WTC11 (cell line): ENCODE measurements at regions not wholly inside any gene's neighbourhood (a gene's known extent, or its start where the extent isn't known, plus 50 kb on each side); places are given as distances from the start of the nearest gene placed in this dataset.

Experiments
- ATAC-seq: fragments of 200-7000 bp; cut with Tn5 transposase; 2 replicates; pipeline ENCODE4 v1.10.0; 2021; ENCODE audit warnings: mild to moderate bottlenecking, moderate library complexity
- CTCF ChIA-PET: fragments of 300-600 bp; sonication (Branson Sonifier 250); formaldehyde crosslinking; loops from one replicate; lab custom pipeline; 2021; ENCODE audit warnings: antibody characterized with exemption; lab: Charles Lee
- POLR2A ChIA-PET: fragments of 350-600 bp; sonication (Branson Sonifier 250); formaldehyde crosslinking; loops from one replicate; lab custom pipeline; 2021; ENCODE audit warnings: antibody characterized with exemption; lab: Charles Lee
- DNase-seq: peaks from one replicate; pipeline ENCODE4 v3.0.0; 2021; ENCODE audit warnings: low spot score
- H3K27ac Mint-ChIP-seq: 2 replicates; pipeline ENCODE4 v1.8.0; 2021; ENCODE audit warnings: mixed read lengths
- H3K27me3 Mint-ChIP-seq: 2 replicates; pipeline ENCODE4 v1.8.0; 2021; ENCODE audit warnings: low read depth, mild to moderate bottlenecking, moderate library complexity, mixed read lengths
- H3K36me3 Mint-ChIP-seq: 2 replicates; pipeline ENCODE4 v1.8.0; 2021; ENCODE audit warnings: mixed read lengths
- H3K4me1 Mint-ChIP-seq: 2 replicates; pipeline ENCODE4 v1.8.0; 2022; ENCODE audit warnings: mixed read lengths
- H3K4me3 Mint-ChIP-seq: 2 replicates; pipeline ENCODE4 v1.8.0; 2021; ENCODE audit warnings: mild to moderate bottlenecking, moderate library complexity, mixed read lengths
- H3K9me3 Mint-ChIP-seq: 2 replicates; pipeline ENCODE4 v1.8.0; 2021; ENCODE audit warnings: mixed read lengths
- CDX4 ChIP-seq: fragments of 250-450 bp; sonication (Bioruptor Pico); IDR thresholded peaks from 2 replicates; pipeline ENCODE4 v1.9.0; 2021; ENCODE audit warnings: moderate library complexity, mild to moderate bottlenecking, inconsistent platforms, borderline replicate concordance
- CREM ChIP-seq: sonication (generic); formaldehyde crosslinking; IDR thresholded peaks from 2 replicates; pipeline ENCODE4 v1.8.1; 2022; ENCODE audit warnings: mild to moderate bottlenecking, missing genetic modification reagents, moderate library complexity
- E2F1 ChIP-seq: sonication (generic); formaldehyde crosslinking; IDR thresholded peaks from 2 replicates; pipeline ENCODE4 v1.8.0; 2022; ENCODE audit warnings: mild to moderate bottlenecking, missing genetic modification reagents
- E2F4 ChIP-seq: sonication (generic); formaldehyde crosslinking; IDR thresholded peaks from 2 replicates; pipeline ENCODE4 v1.8.1; 2022; ENCODE audit warnings: low read depth, mild to moderate bottlenecking, moderate library complexity, missing genetic modification reagents, borderline replicate concordance
- E2F5 ChIP-seq: sonication (generic); formaldehyde crosslinking; IDR thresholded peaks from 2 replicates; pipeline ENCODE4 v1.8.1; 2022; ENCODE audit warnings: mild to moderate bottlenecking, moderate library complexity, missing genetic modification reagents
- ELF4 ChIP-seq: sonication (generic); formaldehyde crosslinking; IDR thresholded peaks from 2 replicates; pipeline ENCODE4 v1.8.1; 2022; ENCODE audit warnings: low read depth, mild to moderate bottlenecking, moderate library complexity, missing genetic modification reagents
- EMX1 ChIP-seq: fragments of 250-450 bp; sonication (Bioruptor Pico); IDR thresholded peaks from 2 replicates; pipeline ENCODE4 v1.8.0; 2021; ENCODE audit warnings: mild to moderate bottlenecking
- FOXJ3 ChIP-seq: sonication (generic); formaldehyde crosslinking; IDR thresholded peaks from 2 replicates; pipeline ENCODE4 v1.9.0; 2021; ENCODE audit warnings: missing genetic modification reagents, mild to moderate bottlenecking, borderline replicate concordance
- FOXP4 ChIP-seq: sonication (generic); formaldehyde crosslinking; IDR thresholded peaks from 2 replicates; pipeline ENCODE4 v1.8.0; 2022; ENCODE audit warnings: mild to moderate bottlenecking, missing genetic modification reagents
- JUN ChIP-seq: sonication (generic); formaldehyde crosslinking; IDR thresholded peaks from 2 replicates; pipeline ENCODE4 v1.8.0; 2023; ENCODE audit warnings: mild to moderate bottlenecking, missing genetic modification reagents
- MLX ChIP-seq: sonication (generic); formaldehyde crosslinking; IDR thresholded peaks from 2 replicates; pipeline ENCODE4 v1.8.1; 2023; ENCODE audit warnings: mild to moderate bottlenecking, missing genetic modification reagents, moderate library complexity
- MXD4 ChIP-seq: fragments of 250-450 bp; sonication (Bioruptor Pico); IDR thresholded peaks from 2 replicates; pipeline ENCODE4 v1.8.0; 2021; ENCODE audit warnings: mild to moderate bottlenecking, moderate library complexity, borderline replicate concordance
- NFE2L1 ChIP-seq: sonication (generic); formaldehyde crosslinking; IDR thresholded peaks from 2 replicates; pipeline ENCODE4 v1.8.1; 2023; ENCODE audit warnings: missing genetic modification reagents
- NR1H2 ChIP-seq: sonication (generic); formaldehyde crosslinking; IDR thresholded peaks from 2 replicates; pipeline ENCODE4 v1.9.0; 2021; ENCODE audit warnings: mild to moderate bottlenecking, moderate library complexity, missing genetic modification reagents
- NR2C2 ChIP-seq: sonication (generic); formaldehyde crosslinking; IDR thresholded peaks from 2 replicates; pipeline ENCODE4 v1.8.0; 2022; ENCODE audit warnings: mild to moderate bottlenecking, missing genetic modification reagents
- PRRX2 ChIP-seq: fragments of 250-450 bp; sonication (Bioruptor Pico); IDR thresholded peaks from 2 replicates; pipeline ENCODE4 v1.8.0; 2021; ENCODE audit warnings: mild to moderate bottlenecking
- RELA ChIP-seq: sonication (generic); formaldehyde crosslinking; IDR thresholded peaks from 2 replicates; pipeline ENCODE4 v1.8.1; 2022; ENCODE audit warnings: missing genetic modification reagents, mild to moderate bottlenecking, borderline replicate concordance
- SMAD4 ChIP-seq: sonication (generic); formaldehyde crosslinking; IDR thresholded peaks from 2 replicates; pipeline ENCODE4 v1.8.0; 2022; ENCODE audit warnings: mild to moderate bottlenecking, missing genetic modification reagents
- SP1 ChIP-seq: sonication (generic); formaldehyde crosslinking; conservative IDR thresholded peaks from 2 replicates; pipeline ENCODE4 v1.8.1; 2022; ENCODE audit warnings: missing genetic modification reagents
- ZBTB21 ChIP-seq: sonication (generic); formaldehyde crosslinking; IDR thresholded peaks from 2 replicates; pipeline ENCODE4 v1.8.1; 2023; ENCODE audit warnings: mild to moderate bottlenecking, missing genetic modification reagents, borderline replicate concordance
- ZNF219 ChIP-seq: sonication (generic); formaldehyde crosslinking; IDR thresholded peaks from 2 replicates; pipeline ENCODE4 v1.8.0; 2023; ENCODE audit warnings: missing genetic modification reagents, mild to moderate bottlenecking, borderline replicate concordance
- ZNF232 ChIP-seq: sonication (generic); formaldehyde crosslinking; IDR thresholded peaks from 2 replicates; pipeline ENCODE4 v1.8.0; 2022; ENCODE audit warnings: mild to moderate bottlenecking, missing genetic modification reagents
- ZNF317 ChIP-seq: sonication (generic); formaldehyde crosslinking; IDR thresholded peaks from 2 replicates; pipeline ENCODE4 v1.8.1; 2023; ENCODE audit warnings: low read depth, mild to moderate bottlenecking, moderate library complexity, missing genetic modification reagents, borderline replicate concordance
- ZNF416 ChIP-seq: fragments of 250-450 bp; sonication (Bioruptor Pico); IDR thresholded peaks from 2 replicates; pipeline ENCODE4 v1.9.0; 2021; ENCODE audit warnings: mild to moderate bottlenecking, inconsistent platforms
- ZNF671 ChIP-seq: fragments of 250-450 bp; sonication (Bioruptor Pico); IDR thresholded peaks from 2 replicates; pipeline ENCODE4 v1.8.0; 2021; ENCODE audit warnings: mild to moderate bottlenecking

- no peaks in the 10 kb centered on the region for H3K27me3 Mint-ChIP-seq
- H3K4me3 Mint-ChIP-seq = no peak overlapping the region
- H3K36me3 Mint-ChIP-seq = peaks cover 19% of the 10 kb centered on the region
- ATAC-seq = no peak
- ChIA-PET POLR2A (no interaction called here), CTCF (interaction anchor here (1.2 kb wide), 1 partner anchor 10 kb away, joined by 3 read pairs; no protein-coding TSS in a partner anchor)
- H3K4me1 Mint-ChIP-seq = peaks cover 13% of the 10 kb centered on the region
- peaks cover 33% of the 10 kb centered on the region for H3K9me3 Mint-ChIP-seq
- no peak for DNase-seq
- H3K27ac Mint-ChIP-seq = no peak overlapping the region
- no peak for TF ChIP-seq MXD4 (CRISPR knock-in tag)
- TF ChIP-seq PRRX2 = no peak
- TF ChIP-seq NR1H2 = no peak
- no peak for TF ChIP-seq NFE2L1 (CRISPR knock-in tag)
- TF ChIP-seq JUN (CRISPR knock-in tag) = no peak
- no peak for TF ChIP-seq CREM
- no peak for TF ChIP-seq ZNF317
- TF ChIP-seq ZNF219 (CRISPR knock-in tag) = no peak
- no peak for TF ChIP-seq E2F5 (CRISPR knock-in tag)
- TF ChIP-seq SMAD4 (CRISPR knock-in tag) = no peak
- no peak for TF ChIP-seq ZNF416 (CRISPR knock-in tag)
- no peak for TF ChIP-seq E2F1 (CRISPR knock-in tag)
- TF ChIP-seq E2F4 (CRISPR knock-in tag) = no peak
- no peak for TF ChIP-seq ZBTB21
- no peak for TF ChIP-seq FOXP4 (CRISPR knock-in tag)
- no peak for TF ChIP-seq CDX4
Measured at GRCh38 chr6:71124340-71124739, 164.3 kb upstream of the OGFRL1 start.

- ChIA-PET POLR2A (no interaction called here), CTCF (no interaction called here)
- peaks cover 13% of the 10 kb centered on the region for H3K36me3 Mint-ChIP-seq
- no peak overlapping the region for H3K4me3 Mint-ChIP-seq
- no peaks in the 10 kb centered on the region for H3K27me3 Mint-ChIP-seq
- no peak overlapping the region for H3K27ac Mint-ChIP-seq
- peaks cover 24% of the 10 kb centered on the region for H3K9me3 Mint-ChIP-seq
- TF ChIP-seq ZNF232 = no peak
- no peak for TF ChIP-seq ZNF671 (CRISPR knock-in tag)
- no peak for TF ChIP-seq ZNF416 (CRISPR knock-in tag)
- no peak for TF ChIP-seq RELA (CRISPR knock-in tag)
- TF ChIP-seq PRRX2 = no peak
- TF ChIP-seq MXD4 (CRISPR knock-in tag) = no peak
- H3K4me1 Mint-ChIP-seq = peaks cover 13% of the 10 kb centered on the region
- no peak for DNase-seq
- ATAC-seq = no peak
Measured at GRCh38 chr6:71125216-71125615, 163.4 kb upstream of the OGFRL1 start.

- peaks cover 19% of the 10 kb centered on the region for H3K9me3 Mint-ChIP-seq
- TF ChIP-seq NR2C2 (CRISPR knock-in tag) (no peak), ELF4 (CRISPR knock-in tag) (no peak), EMX1 (CRISPR knock-in tag) (no peak), FOXJ3 (CRISPR knock-in tag) (no peak), ZNF232 (no peak), SP1 (CRISPR knock-in tag) (no peak), MLX (CRISPR knock-in tag) (no peak)
- ChIA-PET POLR2A (no interaction called here), CTCF (no interaction called here)
- no peak overlapping the region for H3K4me3 Mint-ChIP-seq
- DNase-seq = no peak
- peaks cover 13% of the 10 kb centered on the region for H3K36me3 Mint-ChIP-seq
- ATAC-seq = no peak
- peaks cover 13% of the 10 kb centered on the region for H3K4me1 Mint-ChIP-seq
- no peaks in the 10 kb centered on the region for H3K27me3 Mint-ChIP-seq
- no peak overlapping the region for H3K27ac Mint-ChIP-seq
Measured at GRCh38 chr6:71126506-71126905, 162.1 kb upstream of the OGFRL1 start.
